Right renal cortex interstitium (tissue), 3 donors: ENCODE measurements at regions not wholly inside any gene's neighbourhood (a gene's known extent, or its start where the extent isn't known, plus 50 kb on each side); places are given as distances from the start of the nearest gene placed in this dataset.

Experiments used
- DNase-seq, 3 donors: peaks; one replicate each; pipeline ENCODE4 v3.0.0-alpha.2; 2013; ENCODE audit warnings: low read depth in 3 of 3, low spot score in 2 of 3

- DNase-seq, result no peak
Measured at GRCh38 chr3:1540686-1541085, 447.9 kb downstream of the CNTN6 start.

GRCh38 chr3:1551741-1552140 is 458.9 kb downstream of the CNTN6 start:
- DNase-seq, result no peak

- DNase-seq, result no peak
Measured at GRCh38 chr3:1552831-1553230, 460.0 kb downstream of the CNTN6 start.

- no peak for DNase-seq
Measured at GRCh38 chr3:1561427-1561826, 468.6 kb downstream of the CNTN6 start.

- DNase-seq, result no peak
Measured at GRCh38 chr3:1571736-1572135, 478.9 kb downstream of the CNTN6 start.

- DNase-seq, result no peak
Measured at GRCh38 chr3:1576047-1576446, 483.2 kb downstream of the CNTN6 start.

- peak in 1 of 3 donors; percentile 8 for DNase-seq
Measured at GRCh38 chr3:1578124-1578806, 485.4 kb downstream of the CNTN6 start.

- DNase-seq, result no peak
Measured at GRCh38 chr3:1583044-1583443, 490.2 kb downstream of the CNTN6 start.

- no peak for DNase-seq
Measured at GRCh38 chr3:1587426-1587825, 494.6 kb downstream of the CNTN6 start.

- DNase-seq, result no peak
Measured at GRCh38 chr3:1591327-1592028, 498.7 kb downstream of the CNTN6 start.

- no peak for DNase-seq
Measured at GRCh38 chr3:1594940-1595339, 502.1 kb downstream of the CNTN6 start.

GRCh38 chr3:1600206-1600605 is 498.5 kb upstream of the CNTN4 start:
- DNase-seq, result no peak

- no peak for DNase-seq
Measured at GRCh38 chr3:1600700-1601418, 497.8 kb upstream of the CNTN4 start.

- peak in 1 of 3 donors; percentile 8 for DNase-seq
Measured at GRCh38 chr3:1609416-1609815, 489.2 kb upstream of the CNTN4 start.

- DNase-seq, result no peak
Measured at GRCh38 chr3:1611824-1612223, 486.8 kb upstream of the CNTN4 start.

- DNase-seq, result no peak
Measured at GRCh38 chr3:1613962-1614361, 484.7 kb upstream of the CNTN4 start.

- DNase-seq, result no peak
Measured at GRCh38 chr3:1616744-1617143, 481.9 kb upstream of the CNTN4 start.

GRCh38 chr3:1623896-1624295 is 474.8 kb upstream of the CNTN4 start:
- DNase-seq, result no peak

- no peak for DNase-seq
Measured at GRCh38 chr3:1632128-1632527, 466.5 kb upstream of the CNTN4 start.

GRCh38 chr3:1661839-1662238 is 436.8 kb upstream of the CNTN4 start:
- no peak for DNase-seq

- DNase-seq, result no peak
Measured at GRCh38 chr3:1664266-1664665, 434.4 kb upstream of the CNTN4 start.

- no peak for DNase-seq
Measured at GRCh38 chr3:1666865-1667264, 431.8 kb upstream of the CNTN4 start.
